Activated gamma-delta T cell treated with anti-CD3 and anti-CD28 coated beads, Interleukin-2, amount 50 U/mL, for 16 hours (primary cell): ENCODE measurements at regions not wholly inside any gene's neighbourhood (a gene's known extent, or its start where the extent isn't known, plus 50 kb on each side); places are given as distances from the start of the nearest gene placed in this dataset.
"Not testable (repeated sequence)": the region's sequence is repeated elsewhere in the genome, so short reads cannot be mapped to it uniquely, and the experiment has no call there.

Experiments used
- DNase-seq: peaks from one replicate; pipeline ENCODE4 v3.0.0-alpha.2; 2020; ENCODE audit warnings: low read depth

DNA sequence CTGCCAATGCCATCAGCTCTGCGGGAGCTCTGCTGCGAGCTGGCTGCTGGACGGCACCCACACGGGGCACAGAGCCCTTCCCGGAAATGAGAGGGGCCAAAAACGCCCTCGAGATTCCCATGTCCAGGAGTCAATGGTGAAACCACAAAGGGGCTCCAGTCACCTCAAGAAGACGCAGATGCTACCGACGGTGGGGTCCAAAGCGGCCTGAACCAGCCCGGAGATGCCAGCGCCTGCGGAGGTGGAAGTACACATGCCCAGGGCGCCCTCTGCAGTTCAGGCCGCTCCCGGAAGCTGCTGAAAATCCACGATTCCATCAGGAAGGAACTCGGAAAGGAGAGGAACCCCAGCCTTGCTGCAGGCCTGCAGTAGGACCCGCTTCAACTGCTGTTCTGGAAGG is 82.4 kb upstream of the SELENOP start:
- no peak for DNase-seq

DNA sequence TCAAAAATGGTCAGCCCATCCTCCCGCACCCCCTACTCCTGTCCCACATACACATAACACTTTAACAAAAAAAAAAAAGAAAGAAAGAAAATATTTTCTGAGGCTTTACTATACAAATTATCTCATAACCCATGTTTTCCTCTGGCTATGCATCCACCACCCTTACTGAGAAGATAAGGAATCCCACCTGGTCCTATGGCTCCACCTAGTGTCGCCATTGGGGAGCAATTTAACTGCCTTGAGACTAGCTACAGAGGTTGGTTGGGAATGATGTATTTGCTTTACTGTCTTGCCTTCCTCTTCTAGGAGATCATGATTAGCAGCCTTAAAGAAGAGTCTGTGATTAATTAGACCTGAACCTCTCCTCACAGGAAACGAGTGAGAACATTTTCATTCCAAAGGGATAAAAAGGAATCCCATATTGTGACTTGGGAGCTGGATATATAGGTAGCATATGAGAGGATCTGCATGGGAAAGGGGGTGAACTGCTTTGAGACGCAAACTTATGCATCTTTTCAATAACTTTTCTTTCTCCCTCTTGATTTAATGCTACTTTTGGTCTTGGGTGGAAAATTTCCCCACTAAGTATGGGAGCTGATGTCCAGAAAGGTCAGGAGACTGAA is 77.7 kb upstream of the SELENOP start:
- DNase-seq = peak; percentile 42

DNA sequence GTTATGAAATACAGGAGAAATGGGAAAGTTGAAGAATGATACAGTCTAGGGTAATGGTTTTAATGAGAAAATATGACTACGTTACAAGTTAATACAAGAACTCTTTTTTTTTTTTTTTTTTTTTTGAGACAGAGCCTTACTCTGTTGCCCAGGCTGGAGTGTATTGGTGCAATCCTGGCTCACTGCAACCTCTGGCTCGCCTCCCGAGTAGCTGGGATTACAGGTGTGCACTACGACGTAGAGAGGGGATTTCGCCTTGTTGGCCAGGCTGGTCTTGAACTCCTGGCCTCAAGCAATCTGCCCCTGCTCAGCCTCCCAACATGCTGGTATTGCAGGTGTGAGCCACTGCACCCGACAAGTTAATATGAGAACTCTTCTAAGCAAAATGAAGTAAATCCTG is 77.1 kb upstream of the SELENOP start:
- DNase-seq = no peak

DNA sequence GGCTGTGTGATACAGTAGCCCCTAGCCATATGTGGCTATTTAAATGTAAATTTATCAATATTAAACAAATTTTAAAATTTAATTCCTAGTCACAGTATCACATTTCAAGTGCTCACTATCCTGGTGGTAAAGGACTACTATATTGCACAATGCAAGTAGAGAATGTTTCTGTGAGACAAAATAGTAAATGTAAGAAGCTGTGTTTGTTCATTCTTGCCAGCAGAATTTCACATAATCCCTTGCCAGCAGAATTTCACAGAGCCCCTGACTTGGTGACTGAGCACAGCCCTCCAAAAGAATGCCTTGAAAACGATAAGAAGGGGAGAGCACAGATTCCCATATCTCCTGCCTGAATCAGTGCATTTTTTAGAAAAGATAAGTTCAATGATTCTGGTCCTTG is 75.9 kb upstream of the SELENOP start:
- no peak for DNase-seq

DNA sequence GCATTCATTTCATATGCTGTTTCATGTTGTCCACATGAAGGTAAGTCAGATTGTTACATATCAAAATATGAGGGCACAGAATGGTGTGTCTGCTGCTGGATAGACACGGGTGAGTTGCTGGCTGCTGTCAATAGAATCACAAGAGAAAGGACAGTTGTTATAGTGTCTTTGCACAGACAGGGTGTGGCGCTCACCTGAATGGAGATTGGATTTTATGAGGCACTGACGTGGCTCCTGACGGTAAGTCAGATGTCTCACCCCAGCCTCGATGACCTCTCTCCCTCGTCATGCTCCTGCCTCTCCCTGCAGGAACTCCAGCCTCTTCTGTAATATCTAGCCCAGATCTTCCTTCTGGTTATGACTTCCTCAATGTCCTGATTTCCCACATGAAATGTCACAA is 75.4 kb upstream of the SELENOP start:
- DNase-seq = no peak

DNA sequence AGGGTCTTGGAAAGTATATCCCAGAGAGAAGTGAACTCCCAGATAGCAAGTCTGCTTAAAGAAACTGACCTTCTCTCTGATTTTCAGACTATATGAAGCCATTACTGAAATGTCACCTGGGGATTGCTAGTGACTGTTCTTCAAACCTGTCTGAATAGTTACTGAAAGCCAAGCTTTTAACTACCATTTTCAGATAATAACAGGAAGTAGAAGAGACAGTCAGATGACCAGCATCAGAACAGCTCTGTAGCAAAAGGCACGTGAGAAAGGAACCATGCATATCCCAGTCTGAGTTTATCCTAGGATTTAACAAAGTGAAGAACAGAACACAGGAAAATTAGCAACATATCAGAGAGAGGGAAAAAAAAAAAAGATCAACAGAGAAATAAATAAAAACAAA is 74.9 kb upstream of the SELENOP start:
- no peak for DNase-seq

DNA sequence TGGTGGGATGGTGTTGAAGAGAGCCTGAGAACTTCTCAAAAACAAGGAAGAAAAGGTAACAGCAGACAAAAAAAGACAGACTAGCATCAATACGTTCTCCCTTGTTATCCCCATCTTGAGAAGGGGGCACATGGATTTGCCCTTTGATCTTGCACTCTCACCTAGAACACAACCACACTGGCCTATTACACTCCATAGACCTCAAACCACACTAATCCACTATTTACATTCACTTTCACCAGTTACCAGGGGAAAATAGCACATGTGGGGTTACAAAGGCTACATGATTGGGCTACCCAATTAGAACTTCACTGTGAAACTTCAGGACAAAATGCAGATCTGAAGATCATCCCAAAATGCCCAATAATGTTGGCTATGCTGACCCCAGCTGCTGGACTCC is 72.6 kb upstream of the SELENOP start:
- DNase-seq = no peak

DNA sequence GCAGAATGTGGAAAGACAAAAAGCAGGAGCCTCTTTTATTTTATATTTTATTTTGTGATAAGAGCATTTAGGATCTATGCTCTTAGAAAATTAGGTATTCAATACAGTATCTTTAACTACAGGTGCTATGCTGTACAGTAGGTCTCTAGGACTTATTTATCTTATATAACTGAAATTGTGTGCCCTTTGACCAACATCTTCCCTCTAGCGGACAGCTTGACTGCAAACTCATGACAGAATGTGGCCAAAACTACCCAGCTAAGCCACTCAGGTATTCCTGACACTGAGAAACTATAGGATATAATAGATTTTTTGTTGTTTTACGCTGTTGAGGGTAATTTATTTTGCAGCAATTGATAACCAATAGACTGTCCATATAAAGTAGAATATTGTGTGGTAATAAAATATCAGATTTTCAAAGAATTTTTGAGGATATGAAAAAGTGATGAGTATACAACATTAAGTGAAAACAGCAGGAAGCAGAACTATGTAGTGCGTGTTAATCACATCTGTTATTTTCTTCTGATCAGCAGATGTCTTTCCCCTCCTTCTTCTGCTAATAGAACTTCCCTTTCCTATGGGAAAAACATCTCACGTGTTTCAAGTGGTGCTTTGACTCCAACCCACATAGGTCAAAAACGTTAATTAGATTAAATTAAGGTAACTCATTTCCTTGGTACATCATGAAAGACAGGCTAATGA is 69.9 kb upstream of the SELENOP start:
- no peak for DNase-seq

DNA sequence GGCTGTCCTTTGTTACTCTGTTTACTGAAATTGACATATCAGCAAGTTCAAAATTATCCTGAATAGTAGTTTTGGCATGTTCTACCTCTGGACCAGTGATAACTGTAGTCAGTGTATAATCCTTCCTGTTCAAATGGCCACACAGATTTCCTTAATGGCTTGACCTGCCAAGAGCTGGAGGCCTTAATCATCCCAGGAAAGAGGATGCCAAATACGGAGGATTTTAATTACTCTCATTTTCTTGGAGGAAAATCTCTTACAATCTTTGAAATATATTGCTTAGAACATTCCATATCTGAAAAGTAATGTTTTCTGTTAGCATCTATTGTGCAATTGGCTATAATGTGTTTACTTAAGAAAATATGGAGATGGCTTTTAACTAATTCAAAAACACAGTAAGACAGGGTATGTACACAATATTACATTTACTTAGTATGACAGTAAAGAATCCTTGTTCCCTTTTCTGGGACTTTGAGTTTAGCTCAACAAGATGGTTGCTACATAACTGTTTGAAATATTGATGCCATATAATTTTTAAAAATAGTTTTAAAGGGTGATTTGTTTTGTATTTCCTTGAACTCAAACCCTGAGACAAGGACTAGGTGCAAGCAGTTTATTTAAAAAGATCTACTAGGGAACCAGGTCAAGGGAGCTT is 68.9 kb upstream of the SELENOP start:
- DNase-seq = no peak

DNA sequence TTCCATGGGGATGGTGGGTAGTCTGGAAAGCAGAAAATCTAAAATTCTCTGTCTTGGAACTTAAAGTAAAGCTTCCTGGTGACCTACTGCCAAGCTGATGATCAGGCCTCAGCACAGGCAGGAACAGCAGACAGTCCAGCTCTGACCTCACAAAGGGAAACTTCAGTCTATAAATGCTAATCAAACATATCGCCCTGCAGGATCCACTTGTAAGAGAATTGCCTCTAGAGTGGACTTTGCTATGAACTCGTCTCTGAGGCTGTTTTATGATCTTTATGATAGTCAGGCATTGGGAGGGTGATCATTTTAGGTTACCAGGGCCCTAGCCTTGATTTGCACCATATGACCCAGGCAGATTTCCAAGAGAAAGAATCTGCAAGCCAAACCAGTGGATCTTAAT is 67.6 kb upstream of the SELENOP start:
- DNase-seq = no peak

DNA sequence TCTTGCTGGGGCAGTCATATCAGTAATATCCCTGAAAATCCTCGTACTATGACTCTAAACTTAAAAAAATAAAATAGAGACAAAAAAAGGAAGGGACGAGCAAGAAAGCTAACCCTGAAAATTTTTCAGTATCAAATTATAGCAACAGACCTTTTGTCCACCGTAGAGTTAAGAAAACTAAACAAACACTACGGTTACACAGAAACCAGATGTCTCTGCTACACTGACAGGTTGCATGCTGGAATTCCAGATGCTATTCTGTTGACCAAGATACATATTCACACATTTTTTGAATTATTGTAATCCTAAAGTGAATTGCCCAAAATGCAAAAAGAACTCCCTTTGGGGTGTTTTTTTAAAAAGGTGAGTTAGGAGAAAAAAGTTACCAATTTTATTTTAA is 66.9 kb upstream of the SELENOP start:
- no peak for DNase-seq

DNA sequence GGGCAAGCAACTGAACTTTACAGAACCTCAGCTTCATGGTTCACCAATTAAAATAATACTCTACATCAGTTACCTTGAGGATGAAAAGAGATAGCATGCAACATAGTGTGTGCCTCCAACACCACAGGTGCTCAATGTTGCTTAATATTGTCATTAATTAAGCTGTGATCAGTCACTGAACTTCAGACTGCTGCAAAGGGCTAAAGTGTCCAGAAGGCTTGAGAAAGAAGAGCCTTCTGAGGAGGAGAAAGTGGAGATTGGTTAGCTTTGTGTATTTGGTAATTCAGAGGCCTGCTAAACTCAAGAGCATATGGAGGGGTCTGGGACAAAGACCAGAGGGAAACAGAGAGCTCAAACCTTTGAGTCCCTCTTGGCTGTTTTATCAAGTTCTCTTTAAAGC is 66.3 kb upstream of the SELENOP start:
- no peak for DNase-seq

DNA sequence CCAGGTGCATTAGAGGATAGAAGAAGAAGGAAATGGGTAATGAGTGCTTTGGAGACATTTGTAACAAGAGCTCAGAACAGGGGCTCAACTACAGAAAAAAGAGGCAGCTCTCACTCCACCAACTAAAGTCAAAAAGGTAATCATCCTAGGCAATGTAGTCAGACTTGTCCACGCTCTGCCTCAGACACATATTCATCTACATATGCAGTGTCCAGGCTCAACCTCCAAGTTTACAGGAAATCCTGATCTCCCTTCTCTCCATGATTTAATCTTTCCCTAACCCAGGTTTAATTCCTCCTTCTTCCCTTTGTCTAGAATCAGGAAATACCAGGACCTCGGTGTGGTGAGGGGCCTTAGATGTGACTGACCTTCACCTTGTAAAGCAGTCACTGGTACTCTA is 65.7 kb upstream of the SELENOP start:
- DNase-seq = no peak

DNA sequence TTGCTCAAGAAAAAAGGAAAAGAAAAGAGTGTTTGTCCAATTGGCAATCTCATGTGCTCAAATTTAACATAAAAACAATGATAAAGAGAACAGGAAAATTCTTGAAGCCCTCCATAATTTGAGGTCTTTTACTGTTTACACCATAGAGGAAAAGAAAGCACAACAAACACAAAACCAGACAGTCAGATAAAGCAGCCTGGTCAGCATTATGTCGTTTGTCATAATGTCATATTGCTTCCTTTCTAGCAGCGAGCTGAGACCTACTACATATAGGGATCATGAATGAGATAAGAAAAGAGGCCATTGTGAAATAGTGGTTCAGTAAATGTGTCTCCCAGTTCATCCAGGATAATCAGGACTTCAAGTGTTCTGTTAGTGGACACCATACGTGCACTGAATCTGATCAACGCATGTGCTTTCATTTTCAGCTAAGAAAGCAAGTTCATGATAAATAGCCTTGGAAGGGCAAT is 64.7 kb upstream of the SELENOP start:
- DNase-seq = no peak

DNA sequence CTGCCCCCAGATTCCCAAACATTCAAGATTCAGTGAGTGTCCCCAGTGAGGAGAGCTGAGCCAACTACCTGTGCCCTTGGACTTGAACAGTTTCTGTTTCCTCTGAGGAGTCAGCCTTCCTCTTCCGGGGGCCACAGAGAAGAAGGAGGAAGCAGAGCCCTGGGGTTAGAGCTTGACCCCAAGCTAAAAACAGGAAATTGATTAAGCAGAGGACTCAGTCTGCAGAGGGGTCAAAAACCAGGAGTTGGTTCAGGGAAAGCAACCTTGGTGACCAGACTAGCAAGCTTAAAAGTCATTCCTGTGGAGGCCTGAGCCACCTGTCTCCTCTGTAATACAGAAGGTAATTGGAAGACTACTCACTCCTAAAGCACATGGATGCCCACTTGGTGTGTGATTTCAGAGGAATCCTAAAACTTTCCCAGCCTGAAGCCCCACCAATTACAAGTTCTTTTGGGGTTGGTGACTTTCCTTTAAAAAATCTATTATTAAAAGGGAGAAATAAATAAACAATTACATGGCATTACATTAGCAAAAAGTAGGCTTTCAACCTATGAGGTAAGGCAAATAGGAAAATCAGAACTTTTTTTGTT is 64.2 kb upstream of the SELENOP start:
- no peak for DNase-seq

DNA sequence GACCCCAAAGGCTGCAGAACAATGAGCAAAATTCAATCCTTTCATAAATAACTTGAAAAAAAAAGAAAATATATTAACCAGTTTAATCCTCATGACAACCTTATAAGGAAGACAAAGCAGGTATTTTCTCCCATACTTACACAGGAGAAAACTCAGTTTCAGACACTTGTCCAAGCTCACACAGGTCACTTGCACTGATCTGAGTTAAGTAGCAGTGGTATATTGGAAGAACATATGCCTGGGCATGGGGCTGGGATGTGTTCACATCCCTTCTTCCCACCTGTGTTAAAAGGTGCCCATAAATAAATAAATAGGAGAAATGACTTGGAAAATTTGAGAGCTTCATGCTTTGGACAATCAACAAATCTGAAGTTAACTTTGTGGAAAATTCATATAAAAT is 63.5 kb upstream of the SELENOP start:
- DNase-seq = no peak

DNA sequence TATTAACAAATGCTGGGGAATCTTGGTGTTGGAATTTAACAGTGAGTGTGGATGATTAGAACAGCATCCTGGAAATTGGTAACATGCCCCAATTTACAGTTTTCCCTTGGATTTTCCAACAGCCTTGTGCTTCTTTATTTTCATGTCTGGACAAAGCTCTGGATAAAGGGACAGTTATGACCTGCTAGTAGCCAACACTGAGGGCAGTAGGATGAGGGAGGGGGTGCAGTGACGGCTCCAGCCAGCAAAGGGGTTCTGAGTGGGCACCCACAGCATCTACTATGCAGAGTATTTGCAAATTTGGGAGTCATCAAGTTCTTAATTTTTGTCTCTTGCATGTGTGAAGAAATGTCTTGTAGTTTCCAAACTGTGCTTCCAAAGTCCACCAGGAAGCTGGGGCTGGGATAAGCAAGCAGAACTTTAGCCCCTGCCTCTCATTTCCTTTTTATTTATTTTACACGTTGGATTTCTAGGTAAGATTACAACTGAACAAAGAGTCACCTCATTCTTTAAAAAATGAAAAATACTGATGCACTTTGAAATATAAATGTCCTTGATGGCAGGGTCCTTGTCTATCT is 63.0 kb upstream of the SELENOP start:
- DNase-seq = no peak

DNA sequence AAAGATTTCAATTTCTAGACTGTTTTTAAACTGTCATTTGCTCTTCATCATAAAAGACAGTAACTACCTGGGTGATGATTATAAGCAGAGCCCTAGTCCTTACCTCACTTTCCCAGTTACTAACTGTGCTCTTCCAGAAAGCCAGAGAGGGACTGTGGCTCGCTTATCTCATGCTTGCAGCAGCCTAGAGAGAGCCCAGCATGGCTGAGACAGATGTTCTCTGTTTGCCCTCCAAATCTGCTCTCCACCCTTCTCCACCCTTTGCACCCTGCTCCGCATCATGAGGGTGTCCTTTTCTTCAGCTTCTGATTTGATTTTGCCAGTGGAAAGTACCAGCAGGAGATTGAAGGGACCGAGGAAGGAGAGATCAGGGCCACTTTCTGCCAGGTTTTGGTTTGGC is 61.2 kb upstream of the SELENOP start:
- DNase-seq = no peak

DNA sequence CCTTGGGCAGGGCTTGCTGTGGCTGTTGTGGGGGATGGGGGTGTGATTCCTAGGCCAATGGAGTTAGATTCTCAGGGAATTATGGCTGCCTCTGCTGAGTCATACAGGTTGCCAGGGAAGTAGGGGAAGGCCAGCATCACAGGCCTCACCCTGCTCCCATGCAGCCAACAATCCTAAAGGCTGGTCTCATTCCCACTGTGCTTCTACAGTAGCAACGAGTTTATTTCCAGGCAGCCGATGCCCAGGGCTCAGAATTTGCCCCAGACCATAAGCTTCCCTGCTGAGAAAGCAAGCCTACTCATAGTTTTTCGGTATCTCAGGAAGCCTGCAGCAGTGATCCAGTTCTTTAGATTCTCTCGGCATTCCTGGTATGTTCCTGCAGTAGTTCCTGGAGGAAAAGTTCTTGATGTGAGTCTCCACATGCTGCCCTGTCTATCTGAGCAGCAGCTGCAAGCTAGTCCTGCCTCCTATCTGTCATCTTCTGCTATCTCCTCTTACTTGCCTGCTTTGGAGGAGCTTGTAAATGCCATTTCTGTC is 59.3 kb upstream of the SELENOP start:
- no peak for DNase-seq

DNA sequence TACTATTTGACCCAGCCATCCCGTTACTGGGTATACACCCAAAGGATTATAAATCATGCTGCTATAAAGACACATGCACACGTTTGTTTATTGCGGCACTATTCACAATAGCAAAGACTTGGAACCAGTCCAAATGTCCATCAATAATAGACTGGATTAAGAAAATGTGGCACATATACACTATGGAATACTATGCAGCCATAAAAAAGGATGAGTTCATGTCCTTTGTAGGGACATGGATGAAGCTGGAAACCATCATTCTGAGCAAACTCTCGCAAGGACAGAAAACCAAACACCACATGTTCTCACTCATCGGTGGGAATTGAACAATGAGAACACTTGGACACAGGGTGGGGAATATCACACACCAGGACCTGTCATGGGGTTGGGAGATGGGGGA is 56.7 kb upstream of the SELENOP start:
- not testable (repeated sequence) for DNase-seq

DNA sequence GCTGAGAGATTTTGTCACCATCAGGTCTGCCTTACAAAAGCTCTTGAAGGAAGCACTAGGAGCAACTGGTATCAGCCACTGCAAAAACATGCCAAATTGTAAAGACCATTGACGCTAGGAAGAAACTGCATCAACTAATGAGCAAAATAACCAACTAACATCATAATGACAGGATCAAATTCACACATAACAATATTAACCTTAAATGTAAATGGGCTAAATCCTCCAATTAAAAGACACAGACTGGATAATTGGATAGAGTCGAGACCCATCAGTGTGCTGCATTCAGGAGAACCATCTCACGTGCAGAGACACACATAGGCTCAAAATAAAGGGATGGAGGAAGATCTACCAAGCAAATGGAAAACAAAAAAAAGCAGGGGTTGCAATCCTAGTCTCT is 53.1 kb upstream of the SELENOP start:
- not testable (repeated sequence) for DNase-seq
